ENCODE measurements at regions not wholly inside any gene's neighbourhood (a gene's known extent, or its start where the extent isn't known, plus 50 kb on each side); places are given as distances from the start of the nearest gene placed in this dataset.
A peak's percentile ranks its signal among the peaks of the same experiment; 100 is the strongest.

- no peak for TF ChIP-seq ZNF768 (tag by site-specific recombination; IDR thresholded peaks at IDR 0.05)
- TF ChIP-seq ZBTB6 (tag by site-specific recombination; IDR thresholded peaks at IDR 0.05), result 0 out of 2 replicates have a peak, but pooled peaks have one; percentile 47
- TF ChIP-seq ZNF654 (tag by site-specific recombination; IDR thresholded peaks at IDR 0.05; ENCODE audit: low read depth), result no peak
- no peak for TF ChIP-seq REPIN1 (tag by site-specific recombination; IDR thresholded peaks at IDR 0.05; ENCODE audit: low read depth)
- no peak for TF ChIP-seq ZNF776 (tag by site-specific recombination; IDR thresholded peaks at IDR 0.05; ENCODE audit: borderline replicate concordance)
- no peak for TF ChIP-seq RBAK (tag by site-specific recombination; IDR thresholded peaks at IDR 0.05)
- TF ChIP-seq ZSCAN30 (tag by site-specific recombination; IDR thresholded peaks at IDR 0.05), result peak; percentile 16; the same call in 1 of the 2 replicates
- 0 out of 2 replicates have a peak, but pooled peaks have one; percentile 44 for TF ChIP-seq YY1 (tag by site-specific recombination; IDR thresholded peaks at IDR 0.05)
- TF ChIP-seq HOXC10 (CRISPR knock-in tag; IDR thresholded peaks at IDR 0.05), result no peak
- TF ChIP-seq KLF16 (tag by site-specific recombination; IDR thresholded peaks at IDR 0.05), result no peak
- peak; percentile 95 for TF ChIP-seq ZNF398 (tag by site-specific recombination; IDR thresholded peaks at IDR 0.05)
- no peak for TF ChIP-seq ATF2 (tag by site-specific recombination; IDR thresholded peaks at IDR 0.05; ENCODE audit: low read depth)
- TF ChIP-seq ZNF843 (tag by site-specific recombination; IDR thresholded peaks at IDR 0.05), result no peak
- TF ChIP-seq PRDM10 (tag by site-specific recombination; IDR thresholded peaks at IDR 0.05), result peak; percentile 87
- TF ChIP-seq ZNF571 (tag by site-specific recombination; IDR thresholded peaks at IDR 0.05), result no peak
- TF ChIP-seq ZNF624 (tag by site-specific recombination; IDR thresholded peaks at IDR 0.05), result no peak
- TF ChIP-seq ZFP69B (tag by site-specific recombination; IDR thresholded peaks at IDR 0.05), result no peak
- TF ChIP-seq ZNF561 (tag by site-specific recombination; IDR thresholded peaks at IDR 0.05; ENCODE audit: borderline replicate concordance), result no peak
- no peak for TF ChIP-seq ZNF24 (tag by site-specific recombination; IDR thresholded peaks at IDR 0.05)
- peak; percentile 95 for TF ChIP-seq ZBTB26 (tag by site-specific recombination; optimal IDR thresholded peaks at IDR 0.05)
- TF ChIP-seq ZNF335 (tag by site-specific recombination; conservative IDR thresholded peaks at IDR 0.05), result peak; percentile 66
- TF ChIP-seq ZNF629 (tag by site-specific recombination; IDR thresholded peaks at IDR 0.05), result no peak
- TF ChIP-seq ZNF658 (tag by site-specific recombination; IDR thresholded peaks at IDR 0.05), result no peak
- no peak for TF ChIP-seq ZNF677 (tag by site-specific recombination; IDR thresholded peaks at IDR 0.05)
- TF ChIP-seq ZNF626 (tag by site-specific recombination; IDR thresholded peaks at IDR 0.05), result no peak
- TF ChIP-seq ZNF354C (tag by site-specific recombination; IDR thresholded peaks at IDR 0.05; ENCODE audit: borderline replicate concordance, low read depth), result no peak
- no peak for TF ChIP-seq KLF7 (tag by site-specific recombination; IDR thresholded peaks at IDR 0.05; ENCODE audit: borderline replicate concordance)
- no peak for TF ChIP-seq ZNF248 (tag by site-specific recombination; IDR thresholded peaks at IDR 0.05)
- no peak for TF ChIP-seq ZNF473 (tag by site-specific recombination; IDR thresholded peaks at IDR 0.05)
- no peak for TF ChIP-seq ZNF639 (tag by site-specific recombination; IDR thresholded peaks at IDR 0.05)
These were observed 131.4 kb upstream of the C11orf58 start (continued) for GRCh38 chr11:16606784-16607674.
